SU-DHL-6 (cell line): ENCODE measurements at regions not wholly inside any gene's neighbourhood (a gene's known extent, or its start where the extent isn't known, plus 50 kb on each side); places are given as distances from the start of the nearest gene placed in this dataset.

Source experiments
- CTCF ChIP-seq: fragments of 200-600 bp; sonication (generic); IDR thresholded peaks from one replicate; pipeline ENCODE4 v1.5.1; 2017; ENCODE audit warnings: antibody characterized with exemption, mild to moderate bottlenecking, low read length, moderate library complexity; ENCODE audit not compliant: insufficient read depth, poor library complexity, severe bottlenecking
- EZH2phosphoT487 ChIP-seq: fragments of 200-600 bp; sonication (generic), shearing (Covaris generic); conservative IDR thresholded peaks from 2 replicates; pipeline ENCODE4 v1.6.1; 2018; ENCODE audit warnings: mild to moderate bottlenecking, antibody characterized with exemption, low read length, moderate library complexity, mixed read lengths

DNA sequence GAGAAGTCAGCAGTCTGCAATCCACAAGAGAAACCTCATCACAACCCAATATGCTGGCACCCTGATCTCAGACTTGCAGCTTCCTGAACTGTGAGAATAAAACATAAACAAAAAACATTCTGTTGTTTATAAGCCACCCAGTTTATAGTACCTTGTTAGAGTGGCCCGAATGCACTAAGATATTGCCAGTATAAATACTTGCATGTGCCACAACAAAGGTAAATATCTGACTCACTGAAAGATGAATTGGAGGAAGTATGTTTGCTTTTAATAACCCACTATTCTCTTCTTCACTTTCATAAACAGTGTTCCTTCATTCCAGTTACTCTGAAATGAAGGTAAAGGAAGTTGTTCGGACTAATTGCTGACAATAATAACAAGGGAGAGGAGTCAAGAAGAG is 1163.4 kb upstream of the CDH6 start:
- TF ChIP-seq CTCF (no peak), EZH2phosphoT487 (no peak)
